Loucy (cell line): ENCODE measurements at regions not wholly inside any gene's neighbourhood (a gene's known extent, or its start where the extent isn't known, plus 50 kb on each side); places are given as distances from the start of the nearest gene placed in this dataset.

Source experiments
- H2AFZ ChIP-seq: fragments of 200-600 bp; sonication (generic); 2 replicates; pipeline ENCODE4 v1.6.0; 2016; ENCODE audit warnings: antibody characterized with exemption, mild to moderate bottlenecking, low read length, moderate library complexity
- H3F3A ChIP-seq: fragments of 200-600 bp; 2 replicates; pipeline ENCODE4 v1.6.0; 2016; ENCODE audit warnings: antibody characterized with exemption, low read depth, mild to moderate bottlenecking
- H3K27me3 ChIP-seq: fragments of 200-600 bp; sonication (generic); 2 replicates; pipeline ENCODE4 v1.6.1; 2014; ENCODE audit warnings: low read length, mild to moderate bottlenecking; ENCODE audit not compliant: insufficient read depth, poor library complexity, severe bottlenecking
- H3K36me3 ChIP-seq: fragments of 200-600 bp; sonication (generic); 2 replicates; pipeline ENCODE4 v1.6.1; 2016; ENCODE audit warnings: low read length; ENCODE audit not compliant: insufficient read depth
- H3K4me1 ChIP-seq: fragments of 200-600 bp; sonication (generic); 2 replicates; pipeline ENCODE4 v1.5.1; 2014; ENCODE audit warnings: low read length, mild to moderate bottlenecking; ENCODE audit not compliant: insufficient read depth, poor library complexity, severe bottlenecking
- H3K4me2 ChIP-seq: fragments of 200-600 bp; sonication (generic); 2 replicates; pipeline ENCODE4 v1.6.0; 2014; ENCODE audit warnings: antibody characterized with exemption, low read length, low read depth, mild to moderate bottlenecking; ENCODE audit not compliant: poor library complexity, severe bottlenecking
- H3K4me3 ChIP-seq: fragments of 200-600 bp; sonication (generic); 2 replicates; pipeline ENCODE4 v1.5.1; 2014; ENCODE audit warnings: low read length, mild to moderate bottlenecking, mixed read lengths; ENCODE audit not compliant: poor library complexity, severe bottlenecking
- H3K79me2 ChIP-seq: fragments of 200-600 bp; sonication (generic); 2 replicates; pipeline ENCODE4 v1.6.1; 2014; ENCODE audit warnings: low read length; ENCODE audit not compliant: insufficient read depth
- H3K9ac ChIP-seq: fragments of 200-600 bp; sonication (generic); 2 replicates; pipeline ENCODE4 v1.6.0; 2014; ENCODE audit warnings: mild to moderate bottlenecking, low read depth, low read length, moderate library complexity; ENCODE audit not compliant: poor library complexity, severe bottlenecking
- H3K9me2 ChIP-seq: fragments of 200-600 bp; sonication (generic); replicated peaks from 2 replicates; pipeline ENCODE4 v1.6.1; 2016; ENCODE audit warnings: low read depth, low read length, mixed read lengths
- H3K9me3 ChIP-seq: fragments of 200-600 bp; sonication (generic); 2 replicates; pipeline ENCODE4 v1.6.1; 2014; ENCODE audit warnings: mild to moderate bottlenecking, antibody characterized with exemption, low read length, low read depth; ENCODE audit not compliant: insufficient read depth
- H4K20me1 ChIP-seq: fragments of 200-600 bp; sonication (generic); 2 replicates; pipeline ENCODE4 v1.6.0; 2014; ENCODE audit warnings: antibody characterized with exemption, low read length, mild to moderate bottlenecking; ENCODE audit not compliant: insufficient read depth, poor library complexity, severe bottlenecking
- CTCF ChIP-seq: fragments of 200-600 bp; sonication (generic); conservative IDR thresholded peaks from 2 replicates; pipeline ENCODE4 v1.5.1; 2014; ENCODE audit warnings: mild to moderate bottlenecking, antibody characterized with exemption, low read length
- EZH2phosphoT487 ChIP-seq: fragments of 200-600 bp; IDR thresholded peaks from 2 replicates; pipeline ENCODE4 v1.6.1; 2018; ENCODE audit warnings: antibody characterized with exemption, mild to moderate bottlenecking, moderate library complexity, borderline replicate concordance

- Histone ChIP-seq H3K9ac (no peak overlapping the region), H3F3A (no peaks in the 10 kb centered on the region), H2AFZ (no peak overlapping the region), H3K4me1 (no peaks in the 10 kb centered on the region), H3K36me3 (no peaks in the 10 kb centered on the region), H3K9me2 (no peaks in the 10 kb centered on the region), H3K4me3 (no peak overlapping the region), H4K20me1 (no peaks in the 10 kb centered on the region), H3K27me3 (no peaks in the 10 kb centered on the region), H3K79me2 (no peaks in the 10 kb centered on the region), H3K9me3 (no peaks in the 10 kb centered on the region), H3K4me2 (no peak overlapping the region)
- no peak for TF ChIP-seq CTCF
- TF ChIP-seq EZH2phosphoT487 = no peak
These were observed 475.5 kb downstream of the AACS start for GRCh38 chr12:125540580-125541204.

GRCh38 chr12:125544960-125545359 lies 479.7 kb downstream of the AACS start:
- Histone ChIP-seq H3K4me2 (no peak overlapping the region), H3K4me3 (no peak overlapping the region), H3K36me3 (no peaks in the 10 kb centered on the region), H3K27me3 (no peaks in the 10 kb centered on the region), H4K20me1 (no peaks in the 10 kb centered on the region), H3K9me3 (no peaks in the 10 kb centered on the region), H3K9ac (no peak overlapping the region), H3F3A (no peaks in the 10 kb centered on the region), H2AFZ (no peak overlapping the region), H3K4me1 (no peaks in the 10 kb centered on the region), H3K79me2 (no peaks in the 10 kb centered on the region), H3K9me2 (no peaks in the 10 kb centered on the region)
- TF ChIP-seq EZH2phosphoT487 (no peak), CTCF (no peak)

- no peaks in the 10 kb centered on the region for H3K9me2 ChIP-seq
- H3K79me2 ChIP-seq = no peaks in the 10 kb centered on the region
- no peak overlapping the region for H3K4me2 ChIP-seq
- H3K4me3 ChIP-seq = no peak overlapping the region
- H3K4me1 ChIP-seq = no peaks in the 10 kb centered on the region
- no peak for TF ChIP-seq EZH2phosphoT487
- no peak for TF ChIP-seq CTCF
- no peak overlapping the region for H3K9ac ChIP-seq
- no peaks in the 10 kb centered on the region for H3K27me3 ChIP-seq
- H3F3A ChIP-seq = no peaks in the 10 kb centered on the region
- no peaks in the 10 kb centered on the region for H3K9me3 ChIP-seq
- H3K36me3 ChIP-seq = no peaks in the 10 kb centered on the region
- H2AFZ ChIP-seq = no peak overlapping the region
- H4K20me1 ChIP-seq = no peaks in the 10 kb centered on the region
These were observed 483.9 kb downstream of the AACS start for GRCh38 chr12:125549171-125549570.
